ENCODE measurements at regions not wholly inside any gene's neighbourhood (a gene's known extent, or its start where the extent isn't known, plus 50 kb on each side); places are given as distances from the start of the nearest gene placed in this dataset.

GRCh38 chr16:85367485-85367884, 245.6 kb upstream of the GSE1 start:
- peaks cover 2% of the 10 kb centered on the region for H3K4me1 ChIP-seq (replicated peaks; ENCODE audit: insufficient read depth)
- ChIA-PET POLR2A (ENCODE audit: unreplicated experiment) (no interaction called here), CTCF (interaction anchor here (0.6 kb wide), 1 partner anchor 255 kb away, joined by 8 read pairs; no protein-coding TSS in a partner anchor)
- H3K27me3 ChIP-seq (ENCODE audit: insufficient read depth, low read depth) = no peaks in the 10 kb centered on the region
- H3K4me3 ChIP-seq = no peak overlapping the region
- H3F3A ChIP-seq (ENCODE audit: insufficient read depth, low read depth) = no peaks in the 10 kb centered on the region
- TF ChIP-seq EZH2 (IDR thresholded peaks at IDR 0.05; ENCODE audit: low read depth) = no peak
- H3K9me2 ChIP-seq (ENCODE audit: insufficient read depth) = no peaks in the 10 kb centered on the region
- H3K79me2 ChIP-seq (ENCODE audit: low read depth) = no peaks in the 10 kb centered on the region
- no peak overlapping the region for H2AFZ ChIP-seq
- no TSS peak for BruUV-seq (replicated peaks)
- no peak for DNase-seq
- H3K9me3 ChIP-seq (ENCODE audit: insufficient read depth, low read depth) = no peaks in the 10 kb centered on the region
- no peak overlapping the region for H3K4me2 ChIP-seq
- H4K20me1 ChIP-seq (ENCODE audit: insufficient read depth) = no peaks in the 10 kb centered on the region
- intact Hi-C loops (cut with micrococcal nuclease; ENCODE audit: unreplicated experiment) = no loop called here
- no peak overlapping the region for H3K27ac ChIP-seq
- H3K36me3 ChIP-seq (ENCODE audit: low read depth) = no peaks in the 10 kb centered on the region

GRCh38 chr16:85369060-85369459, 244.1 kb upstream of the GSE1 start:
- intact Hi-C loops (cut with micrococcal nuclease; ENCODE audit: unreplicated experiment) = no loop called here
- H3K79me2 ChIP-seq (ENCODE audit: low read depth) = no peaks in the 10 kb centered on the region
- BruUV-seq (replicated peaks) = no TSS peak
- TF ChIP-seq EZH2 (IDR thresholded peaks at IDR 0.05; ENCODE audit: low read depth) (no peak), CTCF (conservative IDR thresholded peaks at IDR 0.05) (no peak)
- DNase-seq = no peak
- no peak overlapping the region for H3K4me3 ChIP-seq
- H3K4me1 ChIP-seq (replicated peaks; ENCODE audit: insufficient read depth) = peaks cover 11% of the 10 kb centered on the region
- no peaks in the 10 kb centered on the region for H4K20me1 ChIP-seq (ENCODE audit: insufficient read depth)
- no peak overlapping the region for H3K27ac ChIP-seq
- POLR2A ChIA-PET (ENCODE audit: unreplicated experiment) = no interaction called here
- H3K9me2 ChIP-seq (ENCODE audit: insufficient read depth) = no peaks in the 10 kb centered on the region
- no peak overlapping the region for H2AFZ ChIP-seq
- H3K4me2 ChIP-seq = no peak overlapping the region
- no peaks in the 10 kb centered on the region for H3K9me3 ChIP-seq (ENCODE audit: insufficient read depth, low read depth)
- CTCF ChIA-PET = interaction anchor here (0.6 kb wide), 2 partner anchors 15 to 45 kb away, joined by 3 to 9 read pairs; no protein-coding TSS in a partner anchor
- H3F3A ChIP-seq (ENCODE audit: insufficient read depth, low read depth) = peaks cover 6% of the 10 kb centered on the region; the same call in 1 of the 2 replicates
- H3K27me3 ChIP-seq (ENCODE audit: insufficient read depth, low read depth) = no peaks in the 10 kb centered on the region
- no peaks in the 10 kb centered on the region for H3K36me3 ChIP-seq (ENCODE audit: low read depth)

GRCh38 chr16:85369741-85370528, 243.2 kb upstream of the GSE1 start:
- no peak for TF ChIP-seq EZH2 (IDR thresholded peaks at IDR 0.05; ENCODE audit: low read depth)
- TF ChIP-seq CTCF (conservative IDR thresholded peaks at IDR 0.05) = peak; percentile 92
- H3K36me3 ChIP-seq (ENCODE audit: low read depth) = no peaks in the 10 kb centered on the region
- intact Hi-C loops (cut with micrococcal nuclease; ENCODE audit: unreplicated experiment) = no loop called here
- DNase-seq = peak in 1 of 2 experiments; percentile 67
- H3K4me3 ChIP-seq = no peak overlapping the region
- no TSS peak for BruUV-seq (replicated peaks)
- H3K9me3 ChIP-seq (ENCODE audit: insufficient read depth, low read depth) = no peaks in the 10 kb centered on the region
- H3K27me3 ChIP-seq (ENCODE audit: insufficient read depth, low read depth) = no peaks in the 10 kb centered on the region
- no peaks in the 10 kb centered on the region for H4K20me1 ChIP-seq (ENCODE audit: insufficient read depth)
- H3F3A ChIP-seq (ENCODE audit: insufficient read depth, low read depth) = peaks cover 6% of the 10 kb centered on the region; the same call in 1 of the 2 replicates
- no peak overlapping the region for H3K4me2 ChIP-seq
- no peaks in the 10 kb centered on the region for H3K9me2 ChIP-seq (ENCODE audit: insufficient read depth)
- no peaks in the 10 kb centered on the region for H3K79me2 ChIP-seq (ENCODE audit: low read depth)
- CTCF ChIA-PET = interaction anchor here (0.6 kb wide), 3 partner anchors 16 to 113 kb away, joined by 3 to 10 read pairs (median 9); no protein-coding TSS in a partner anchor
- H2AFZ ChIP-seq = no peak overlapping the region
- peaks cover 11% of the 10 kb centered on the region for H3K4me1 ChIP-seq (replicated peaks; ENCODE audit: insufficient read depth)
- H3K27ac ChIP-seq = no peak overlapping the region
- POLR2A ChIA-PET (ENCODE audit: unreplicated experiment) = no interaction called here

Measured in PC-9 (cell line).